ENCODE measurements at regions not wholly inside any gene's neighbourhood (a gene's known extent, or its start where the extent isn't known, plus 50 kb on each side); places are given as distances from the start of the nearest gene placed in this dataset.

GRCh38 chr1:30140566-30140965 lies 582.8 kb downstream of the MATN1 start:
- TF ChIP-seq CTCF (IDR thresholded peaks at IDR 0.05) (no peak), POLR2AphosphoS5 (IDR thresholded peaks at IDR 0.05) (no peak)

Data from esophagus muscularis mucosa (tissue), 3 donors.